ENCODE measurements at regions not wholly inside any gene's neighbourhood (a gene's known extent, or its start where the extent isn't known, plus 50 kb on each side); places are given as distances from the start of the nearest gene placed in this dataset.
A peak's percentile ranks its signal among the peaks of the same experiment; 100 is the strongest.

GRCh38 chr18:70419526-70419925 is 130.7 kb downstream of the SOCS6 start:
- H3K4me3 ChIP-seq (ENCODE audit: low read depth, low read length) = no peak overlapping the region
- no peak for TF ChIP-seq CTCF (IDR thresholded peaks at IDR 0.05; ENCODE audit: insufficient read depth, low read depth, low read length, missing control alignments)
- no peak for DNase-seq (ENCODE audit: low read depth)

- no peak overlapping the region for H3K4me3 ChIP-seq (ENCODE audit: low read depth, low read length)
- no peak for TF ChIP-seq CTCF (IDR thresholded peaks at IDR 0.05; ENCODE audit: insufficient read depth, low read depth, low read length, missing control alignments)
- DNase-seq (ENCODE audit: low read depth) = peak; percentile 58
Measured at GRCh38 chr18:70418546-70419311, 129.9 kb downstream of the SOCS6 start.

- no peak overlapping the region for H3K4me3 ChIP-seq (ENCODE audit: low read depth, low read length)
- TF ChIP-seq CTCF (IDR thresholded peaks at IDR 0.05; ENCODE audit: insufficient read depth, low read depth, low read length, missing control alignments) = no peak
- no peak for DNase-seq (ENCODE audit: low read depth)
Measured at GRCh38 chr18:70417847-70418246, 129.0 kb downstream of the SOCS6 start.

GRCh38 chr18:70416496-70416895 is 127.7 kb downstream of the SOCS6 start:
- TF ChIP-seq CTCF (IDR thresholded peaks at IDR 0.05; ENCODE audit: insufficient read depth, low read depth, low read length, missing control alignments) = no peak
- H3K4me3 ChIP-seq (ENCODE audit: low read depth, low read length) = no peak overlapping the region
- no peak for DNase-seq (ENCODE audit: low read depth)

GRCh38 chr18:70415823-70416488 is 127.1 kb downstream of the SOCS6 start:
- no peak for DNase-seq (ENCODE audit: low read depth)
- H3K4me3 ChIP-seq (ENCODE audit: low read depth, low read length) = no peak overlapping the region
- no peak for TF ChIP-seq CTCF (IDR thresholded peaks at IDR 0.05; ENCODE audit: insufficient read depth, low read depth, low read length, missing control alignments)

GRCh38 chr18:70414315-70414900 is 125.6 kb downstream of the SOCS6 start:
- TF ChIP-seq CTCF (IDR thresholded peaks at IDR 0.05; ENCODE audit: insufficient read depth, low read depth, low read length, missing control alignments) = no peak
- DNase-seq (ENCODE audit: low read depth) = no peak
- no peak overlapping the region for H3K4me3 ChIP-seq (ENCODE audit: low read depth, low read length)

Measured in GM12865 (cell line).